ENCODE measurements at regions not wholly inside any gene's neighbourhood (a gene's known extent, or its start where the extent isn't known, plus 50 kb on each side); places are given as distances from the start of the nearest gene placed in this dataset.

DNA sequence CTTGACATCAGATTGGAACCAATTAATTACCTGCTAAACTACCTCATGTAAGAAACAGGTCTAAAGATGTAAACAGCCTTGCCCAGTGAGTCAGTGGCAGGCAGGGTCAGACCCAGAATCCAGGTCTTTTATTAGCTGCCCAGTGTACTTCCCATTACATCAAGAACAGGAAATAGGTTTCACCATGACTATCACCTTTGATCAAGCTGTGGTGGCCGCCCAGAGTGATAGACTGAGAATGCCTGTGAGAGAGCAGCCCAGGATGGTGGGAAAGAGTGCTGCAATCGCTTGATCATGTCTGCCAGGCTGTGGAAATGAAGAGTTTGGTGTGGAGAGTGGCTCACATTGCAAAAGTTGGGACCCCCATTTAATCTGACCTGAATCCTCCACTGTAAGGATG, 61.3 kb upstream of the PIAS1 start:
- DNase-seq = no peak

DNA sequence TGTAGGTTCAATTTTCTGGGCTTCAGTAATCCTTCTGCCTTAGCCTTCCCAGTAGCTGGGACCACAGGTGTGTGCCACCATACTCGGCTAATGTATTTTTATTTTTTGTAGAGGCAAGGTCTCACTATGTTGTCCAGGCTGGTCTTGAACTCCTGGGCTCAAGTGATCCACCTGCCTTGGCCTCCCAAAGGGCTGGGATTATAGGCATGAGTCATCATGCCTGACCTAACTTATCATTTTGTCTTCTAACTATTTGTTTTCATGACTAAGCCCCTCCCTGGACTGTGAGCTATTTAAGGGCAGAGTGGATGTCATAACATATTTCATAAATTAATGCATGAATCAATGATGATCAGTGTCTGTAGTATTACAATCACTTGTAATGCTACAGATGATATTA, 56.1 kb upstream of the PIAS1 start:
- no peak for DNase-seq

DNA sequence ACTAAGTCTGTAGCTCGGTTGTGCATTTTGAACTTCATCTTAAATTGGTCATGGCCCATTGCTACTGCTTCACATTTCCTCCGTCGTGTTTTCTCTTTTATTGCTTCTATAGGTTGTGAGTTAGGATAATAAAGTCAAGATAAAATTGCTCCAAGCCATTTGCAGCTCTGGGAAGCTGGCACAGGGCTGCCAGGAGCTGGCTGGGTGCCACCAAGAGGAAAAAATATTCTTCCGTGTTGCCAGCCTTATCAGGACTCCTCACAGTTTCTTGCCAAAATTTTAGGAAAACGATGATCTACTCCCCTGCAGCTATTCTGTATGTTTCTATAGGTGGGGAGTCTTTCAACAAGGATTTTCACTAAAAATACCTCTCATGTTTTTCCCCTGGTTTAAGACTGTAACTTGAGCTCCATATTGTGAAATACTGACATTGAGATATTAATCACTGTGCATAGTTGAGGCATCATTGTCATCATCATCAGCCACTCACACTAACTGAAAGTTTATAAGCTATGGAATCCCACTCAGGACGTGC, 55.4 kb upstream of the PIAS1 start:
- DNase-seq = peak in 1 of 2 experiments; percentile 4

DNA sequence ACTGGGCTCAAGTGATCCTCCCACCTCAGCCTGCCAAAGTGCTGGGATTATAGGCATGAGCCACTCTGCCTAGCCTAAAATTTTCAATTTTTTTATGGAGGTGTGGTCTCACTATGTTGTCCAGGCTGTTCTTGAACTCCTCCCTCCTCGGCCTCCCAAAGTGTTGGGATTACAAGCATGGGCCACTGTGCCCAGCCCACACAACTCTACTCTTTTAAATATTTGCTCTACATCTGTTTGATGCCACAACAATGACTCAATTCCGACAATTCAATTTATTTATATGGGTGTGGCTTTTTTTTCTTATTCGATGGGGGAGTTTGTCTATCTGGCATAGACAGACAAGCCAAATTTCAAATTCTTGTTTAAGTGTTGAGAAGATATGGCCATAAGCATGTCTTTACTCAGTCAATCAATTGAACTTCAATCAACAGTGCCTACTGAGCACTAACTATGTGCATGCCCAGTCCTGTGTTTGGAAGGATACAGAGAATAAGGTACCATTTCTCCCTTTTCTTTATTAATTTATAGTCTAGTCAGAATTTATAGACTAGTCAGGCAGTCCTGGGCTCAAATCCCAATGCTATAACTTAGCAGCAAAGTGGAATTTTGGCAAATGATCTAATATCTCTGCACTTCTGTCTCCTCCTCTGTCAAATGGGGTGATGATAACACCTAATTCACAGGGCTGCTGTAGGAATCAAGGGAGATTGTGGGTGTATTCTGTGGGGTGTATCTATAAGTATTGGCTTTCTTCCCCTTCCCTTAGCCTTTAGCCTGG, 54.6 kb upstream of the PIAS1 start:
- DNase-seq = no peak

DNA sequence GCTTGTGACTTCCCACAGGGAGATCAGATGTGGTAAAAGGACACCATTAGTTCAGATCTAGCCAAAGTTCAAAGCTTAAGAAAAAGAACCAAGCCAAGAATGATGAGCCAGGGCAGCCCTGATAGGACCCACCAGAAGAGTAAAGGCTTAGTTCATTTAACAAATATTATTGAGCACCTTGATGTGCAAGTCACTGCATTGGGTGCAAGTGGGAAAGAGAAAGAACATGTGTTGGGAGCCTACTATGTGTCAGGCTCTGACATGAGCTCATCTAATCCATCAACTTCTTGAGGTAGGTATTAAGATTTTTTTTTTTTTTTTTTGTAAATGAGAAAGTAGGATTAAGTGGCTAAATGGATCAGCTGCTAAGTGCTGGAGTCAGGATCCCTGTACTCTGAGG, 53.4 kb upstream of the PIAS1 start:
- DNase-seq = no peak

DNA sequence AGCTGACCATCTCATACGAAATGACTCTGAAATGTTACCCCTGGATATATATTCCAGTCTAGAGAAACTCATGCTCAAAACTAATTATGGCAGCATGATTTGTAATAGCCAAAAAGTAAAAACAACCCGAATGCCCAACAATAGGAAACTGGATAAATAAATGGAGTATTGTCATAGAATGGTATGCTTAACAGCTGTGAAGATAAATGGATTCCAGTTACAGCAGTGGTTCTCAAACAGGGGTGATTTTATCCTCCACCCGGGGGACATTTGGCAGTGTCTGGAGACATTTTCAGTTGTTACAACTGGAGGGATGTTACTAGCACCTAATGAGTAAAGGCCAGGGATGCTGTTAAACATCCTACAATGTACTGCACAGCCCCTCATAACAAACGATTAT, 52.3 kb upstream of the PIAS1 start:
- DNase-seq = no peak

DNA sequence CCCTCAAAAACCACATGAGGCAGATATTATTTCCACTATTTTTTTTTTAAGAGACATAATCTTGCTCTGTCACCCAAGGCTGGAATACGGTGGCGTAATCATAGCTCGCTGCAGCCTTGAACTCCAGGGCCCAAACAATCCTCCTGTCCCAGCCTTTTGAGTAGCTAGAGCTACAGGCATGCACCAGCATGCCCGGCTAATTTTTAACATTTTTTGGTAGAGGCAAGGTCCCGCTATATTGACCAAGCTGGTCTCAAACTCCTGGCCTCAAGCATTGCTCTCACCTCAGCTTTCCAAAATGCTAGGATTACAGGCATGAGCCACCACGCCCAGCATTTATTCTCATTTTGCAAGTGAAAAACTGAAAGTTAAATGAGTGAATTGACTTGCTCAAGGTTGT, 50.8 kb upstream of the PIAS1 start:
- DNase-seq = no peak
